PC-9 (cell line): ENCODE measurements at regions not wholly inside any gene's neighbourhood (a gene's known extent, or its start where the extent isn't known, plus 50 kb on each side); places are given as distances from the start of the nearest gene placed in this dataset.

Source experiments
- BruUV-seq: library from RNA; stranded (reverse); fragments of 400-500 nt; replicated peaks from 2 replicates; lab custom pipeline; 2021; lab: Mats Ljungman, UMichigan
- CTCF ChIA-PET: fragments of 300-600 bp; sonication (Branson Sonifier 250); formaldehyde crosslinking; loops from one replicate; lab custom pipeline; 2022; ENCODE audit warnings: antibody characterized with exemption; lab: Charles Lee
- POLR2A ChIA-PET: fragments of 300-600 bp; sonication (Branson Sonifier 250); formaldehyde crosslinking; loops from one replicate; lab custom pipeline; 2022; ENCODE audit warnings: antibody characterized with exemption; ENCODE audit not compliant: unreplicated experiment; lab: Charles Lee
- DNase-seq, 2 experiments: peaks; one replicate each; pipeline versions ENCODE4 v3.0.0 to v3.0.0-alpha.2; 2015 to 2022; ENCODE audit warnings: mixed read lengths in 1 of 2
- H2AFZ ChIP-seq: fragments of 200-600 bp; sonication (generic); 2 replicates; pipeline ENCODE4 v1.8.1; 2017; ENCODE audit warnings: antibody characterized with exemption
- H3F3A ChIP-seq: fragments of 200-600 bp; sonication (generic); 2 replicates; pipeline ENCODE4 v1.8.1; 2017; ENCODE audit warnings: antibody characterized with exemption, mild to moderate bottlenecking, low read depth; ENCODE audit not compliant: insufficient read depth
- H3K27ac ChIP-seq: fragments of 200-600 bp; sonication (generic); 2 replicates; pipeline ENCODE4 v1.6.1; 2016; ENCODE audit warnings: mixed run types
- H3K27me3 ChIP-seq: fragments of 200-600 bp; sonication (generic); 2 replicates; pipeline ENCODE4 v1.6.1; 2016; ENCODE audit warnings: low read depth, mixed run types; ENCODE audit not compliant: insufficient read depth
- H3K36me3 ChIP-seq: fragments of 200-600 bp; sonication (generic); 2 replicates; pipeline ENCODE4 v1.6.1; 2016; ENCODE audit warnings: low read depth, mixed run types
- H3K4me1 ChIP-seq: fragments of 200-600 bp; sonication (generic); replicated peaks from 2 replicates; pipeline ENCODE4 v1.6.1; 2016; ENCODE audit warnings: mixed run types; ENCODE audit not compliant: insufficient read depth
- H3K4me2 ChIP-seq: fragments of 200-600 bp; sonication (generic); 2 replicates; pipeline ENCODE4 v1.6.1; 2017; ENCODE audit warnings: mixed run types
- H3K4me3 ChIP-seq: fragments of 200-600 bp; sonication (generic); 2 replicates; pipeline ENCODE4 v1.6.1; 2016; ENCODE audit warnings: mixed run types
- H3K79me2 ChIP-seq: fragments of 200-600 bp; sonication (generic); 2 replicates; pipeline ENCODE4 v1.6.1; 2017; ENCODE audit warnings: low read depth, mixed run types
- H3K9me2 ChIP-seq: fragments of 200-600 bp; sonication (generic); 2 replicates; pipeline ENCODE4 v1.8.1; 2017; ENCODE audit warnings: mild to moderate bottlenecking; ENCODE audit not compliant: insufficient read depth
- H3K9me3 ChIP-seq: fragments of 200-600 bp; sonication (generic); 2 replicates; pipeline ENCODE4 v1.8.1; 2016; ENCODE audit warnings: low read depth; ENCODE audit not compliant: insufficient read depth
- H4K20me1 ChIP-seq: fragments of 200-600 bp; sonication (generic); 2 replicates; pipeline ENCODE4 v1.8.1; 2017; ENCODE audit not compliant: insufficient read depth
- CTCF ChIP-seq: fragments of 200-600 bp; sonication (generic); conservative IDR thresholded peaks from 2 replicates; pipeline ENCODE4 v1.6.1; 2017; ENCODE audit warnings: mixed run types, antibody characterized with exemption, mild to moderate bottlenecking, moderate library complexity
- EZH2 ChIP-seq: fragments of 200-600 bp; sonication (generic); IDR thresholded peaks from 2 replicates; pipeline ENCODE4 v1.8.0; 2017; ENCODE audit warnings: antibody characterized with exemption, low read depth
- intact Hi-C: fragments of 100-400 bp; cut with micrococcal nuclease; formaldehyde crosslinking; loops from one replicate; pipeline ENCODE4 v1.10.0; 2022; ENCODE audit not compliant: unreplicated experiment

DNA sequence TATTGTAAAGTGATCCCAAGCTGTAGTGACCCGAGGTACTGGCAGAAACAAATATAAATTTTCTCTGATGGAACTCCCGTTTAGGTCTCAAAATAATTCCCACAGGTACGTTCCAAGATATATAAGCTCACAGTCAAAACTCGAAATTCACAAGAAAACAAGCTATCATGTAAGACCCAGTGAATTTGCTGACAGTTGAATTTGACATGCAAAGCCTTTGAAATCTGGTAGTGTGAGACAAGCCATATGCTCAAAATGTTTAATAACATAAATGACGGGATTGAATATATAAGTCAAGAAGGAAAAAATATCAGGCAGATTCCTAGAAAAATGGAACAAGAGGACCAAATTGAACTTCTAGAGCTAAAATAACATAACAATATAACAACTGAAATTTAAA is 252.8 kb downstream of the TMA16 start:
- no peaks in the 10 kb centered on the region for H3K9me3 ChIP-seq
- CTCF ChIA-PET = no interaction called here
- H3K27me3 ChIP-seq = no peaks in the 10 kb centered on the region
- no peaks in the 10 kb centered on the region for H3K9me2 ChIP-seq
- no peak overlapping the region for H2AFZ ChIP-seq
- intact Hi-C loops = no loop called here
- BruUV-seq = no TSS peak
- H3K4me3 ChIP-seq = no peak overlapping the region
- POLR2A ChIA-PET = no interaction called here
- H3K27ac ChIP-seq = no peak overlapping the region
- no peaks in the 10 kb centered on the region for H3F3A ChIP-seq
- no peaks in the 10 kb centered on the region for H3K4me1 ChIP-seq
- no peaks in the 10 kb centered on the region for H4K20me1 ChIP-seq
- TF ChIP-seq EZH2 (no peak), CTCF (no peak)
- H3K4me2 ChIP-seq = no peak overlapping the region
- no peak for DNase-seq
- H3K79me2 ChIP-seq = no peaks in the 10 kb centered on the region
- no peaks in the 10 kb centered on the region for H3K36me3 ChIP-seq

DNA sequence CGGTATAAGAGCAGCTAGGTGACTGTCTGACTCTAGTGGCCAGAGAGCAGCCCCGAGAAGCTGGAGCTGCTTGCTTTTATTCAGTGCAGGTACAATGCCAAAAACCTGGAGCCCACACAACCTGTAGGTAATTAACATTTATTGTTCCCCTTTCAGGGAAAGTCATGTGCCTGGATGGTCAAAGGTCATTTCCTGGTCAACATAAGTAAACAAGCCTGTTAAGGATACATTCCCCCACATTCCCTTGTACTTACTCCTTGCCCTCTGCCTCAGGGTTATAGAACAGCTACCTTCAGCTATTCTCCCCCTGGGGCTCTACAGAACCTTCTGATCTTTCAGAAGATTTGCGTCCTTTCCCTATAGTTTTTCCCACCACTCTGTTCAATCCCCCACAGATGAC is 253.4 kb downstream of the TMA16 start:
- intact Hi-C loops = no loop called here
- ChIA-PET CTCF (no interaction called here), POLR2A (no interaction called here)
- Histone ChIP-seq H3K4me2 (no peak overlapping the region), H3K36me3 (no peaks in the 10 kb centered on the region), H3K4me1 (no peaks in the 10 kb centered on the region), H3K27me3 (no peaks in the 10 kb centered on the region), H3F3A (no peaks in the 10 kb centered on the region), H3K4me3 (no peak overlapping the region), H2AFZ (no peak overlapping the region), H3K9me3 (no peaks in the 10 kb centered on the region), H3K79me2 (no peaks in the 10 kb centered on the region), H4K20me1 (no peaks in the 10 kb centered on the region), H3K27ac (no peak overlapping the region), H3K9me2 (no peaks in the 10 kb centered on the region)
- DNase-seq = no peak
- BruUV-seq = no TSS peak
- TF ChIP-seq CTCF = no peak
- no peak for TF ChIP-seq EZH2

DNA sequence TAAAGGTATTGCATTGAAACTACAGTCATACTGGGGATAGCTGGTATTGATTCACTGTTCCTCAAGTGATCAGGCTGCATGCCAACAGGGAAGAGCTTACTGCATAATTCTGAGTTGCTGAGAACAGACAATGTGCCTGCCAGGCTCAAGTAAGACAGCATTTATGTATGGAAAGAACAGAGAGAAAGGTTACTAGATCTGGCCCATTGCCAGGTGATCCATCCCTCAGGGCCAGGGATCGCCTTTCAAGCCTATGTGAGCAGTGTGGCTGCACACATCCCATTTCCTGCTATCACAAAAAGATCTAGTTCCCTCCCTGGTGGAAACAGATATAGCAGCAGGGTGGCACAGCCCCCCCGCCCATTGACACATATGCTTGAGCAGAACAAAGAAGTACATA is 254.0 kb downstream of the TMA16 start:
- CTCF ChIA-PET = interaction anchor here (0.6 kb wide), 1 partner anchor 65 kb away, joined by 3 read pairs; no protein-coding TSS in a partner anchor
- peak in 1 of 2 experiments; percentile 26 for DNase-seq

More for the DNA sequence above, 254.0 kb downstream of the TMA16 start:
- BruUV-seq = no TSS peak
- Histone ChIP-seq H3F3A (no peaks in the 10 kb centered on the region), H2AFZ (no peak overlapping the region), H3K36me3 (no peaks in the 10 kb centered on the region), H3K4me1 (no peaks in the 10 kb centered on the region), H3K27ac (no peak overlapping the region), H3K9me2 (no peaks in the 10 kb centered on the region), H3K4me3 (no peak overlapping the region), H3K4me2 (no peak overlapping the region), H3K27me3 (no peaks in the 10 kb centered on the region), H4K20me1 (no peaks in the 10 kb centered on the region), H3K9me3 (no peaks in the 10 kb centered on the region), H3K79me2 (no peaks in the 10 kb centered on the region)
- no peak for TF ChIP-seq EZH2
- TF ChIP-seq CTCF = no peak
- POLR2A ChIA-PET = no interaction called here
- intact Hi-C loops = no loop called here
